OCI-LY3 (cell line): ENCODE measurements at regions not wholly inside any gene's neighbourhood (a gene's known extent, or its start where the extent isn't known, plus 50 kb on each side); places are given as distances from the start of the nearest gene placed in this dataset.

ENCODE experiments used
- H2AFZ ChIP-seq: fragments of 200-600, 300-600 bp; shearing (Covaris generic); 2 replicates; pipeline ENCODE4 v1.6.0; 2014; ENCODE audit warnings: antibody characterized with exemption, low read depth, low read length
- H3K27ac ChIP-seq: fragments of 200-600, 300-600 bp; sonication (generic); 2 replicates; pipeline ENCODE4 v1.5.1; 2014; ENCODE audit warnings: mild to moderate bottlenecking, low read length, moderate library complexity, mixed read lengths
- H3K27me3 ChIP-seq: fragments of 200-600, 300-600 bp; sonication (generic); 2 replicates; pipeline ENCODE4 v1.6.1; 2014; ENCODE audit warnings: low read depth, low read length, mixed read lengths
- H3K36me3 ChIP-seq: fragments of 200-600, 300-600 bp; sonication (generic); replicated peaks from 2 replicates; pipeline ENCODE3; 2014; ENCODE audit warnings: low read depth, low read length, mixed read lengths
- H3K4me1 ChIP-seq: fragments of 300-600, 200-600 bp; sonication (generic); 2 replicates; pipeline ENCODE4 v1.6.1; 2014; ENCODE audit warnings: low read length, mixed read lengths
- H3K4me2 ChIP-seq: fragments of 200-600, 300-600 bp; sonication (generic); 2 replicates; pipeline ENCODE4 v1.6.1; 2014; ENCODE audit warnings: low read length, mixed read lengths
- H3K4me3 ChIP-seq: fragments of 300-600, 200-600 bp; sonication (generic); 2 replicates; pipeline ENCODE4 v1.5.1; 2014; ENCODE audit warnings: antibody characterized with exemption, mild to moderate bottlenecking, low read length, moderate library complexity
- H3K79me2 ChIP-seq: fragments of 300-600, 200-600 bp; shearing (Covaris generic); 2 replicates; pipeline ENCODE4 v1.6.1; 2014; ENCODE audit warnings: mild to moderate bottlenecking, low read length, mixed read lengths
- H3K9ac ChIP-seq: fragments of 300-600, 200-600 bp; shearing (Covaris generic); 2 replicates; pipeline ENCODE4 v1.6.0; 2014; ENCODE audit warnings: mild to moderate bottlenecking, low read length, moderate library complexity
- H3K9me3 ChIP-seq: fragments of 200-600, 300-600 bp; shearing (Covaris generic); 2 replicates; pipeline ENCODE4 v1.6.1; 2014; ENCODE audit warnings: low read length, mixed read lengths; ENCODE audit not compliant: insufficient read depth
- H4K20me1 ChIP-seq: fragments of 200-600, 300-600 bp; sonication (generic); 2 replicates; pipeline ENCODE4 v1.6.1; 2016; ENCODE audit warnings: low read length, mixed read lengths; ENCODE audit not compliant: insufficient read depth
- EZH2phosphoT487 ChIP-seq: fragments of 200-600 bp; shearing (Covaris generic); IDR thresholded peaks from 2 replicates; pipeline ENCODE4 v1.6.1; 2018; ENCODE audit warnings: antibody characterized with exemption, mixed run types, low read depth
- TF ChIP-seq, protein P1 (sequence below): fragments of 200-600, 300-600 bp; sonication (generic); IDR thresholded peaks from 2 replicates; pipeline ENCODE4 v1.5.1; 2014; ENCODE audit warnings: antibody characterized with exemption, low read length, low read depth

DNA sequence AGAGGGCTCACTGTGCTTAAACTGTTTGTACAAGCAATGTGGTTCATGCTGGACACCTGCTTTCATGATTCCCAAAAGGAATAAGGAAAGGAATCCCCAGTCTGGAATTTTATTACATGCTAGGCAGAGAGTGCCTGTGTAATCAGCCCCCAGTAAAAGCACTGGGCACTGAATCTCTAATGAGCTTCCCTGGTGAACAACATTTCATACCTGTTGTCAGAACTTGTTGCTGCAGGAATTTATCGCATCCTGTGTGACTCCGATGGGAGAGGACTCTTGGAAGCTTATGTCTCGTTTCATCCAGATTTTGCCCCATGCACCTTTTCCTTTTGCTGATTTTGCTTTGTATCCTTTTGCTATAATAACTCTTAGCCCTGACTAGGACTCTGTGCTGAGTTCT lies 190.2 kb upstream of the HMGA2 start:
- H3K4me2 ChIP-seq: no peak overlapping the region
- no peaks in the 10 kb centered on the region for H3K4me1 ChIP-seq
- H3K9ac ChIP-seq: no peak overlapping the region
- H3K4me3 ChIP-seq: no peak overlapping the region
- TF ChIP-seq, protein P1, sequence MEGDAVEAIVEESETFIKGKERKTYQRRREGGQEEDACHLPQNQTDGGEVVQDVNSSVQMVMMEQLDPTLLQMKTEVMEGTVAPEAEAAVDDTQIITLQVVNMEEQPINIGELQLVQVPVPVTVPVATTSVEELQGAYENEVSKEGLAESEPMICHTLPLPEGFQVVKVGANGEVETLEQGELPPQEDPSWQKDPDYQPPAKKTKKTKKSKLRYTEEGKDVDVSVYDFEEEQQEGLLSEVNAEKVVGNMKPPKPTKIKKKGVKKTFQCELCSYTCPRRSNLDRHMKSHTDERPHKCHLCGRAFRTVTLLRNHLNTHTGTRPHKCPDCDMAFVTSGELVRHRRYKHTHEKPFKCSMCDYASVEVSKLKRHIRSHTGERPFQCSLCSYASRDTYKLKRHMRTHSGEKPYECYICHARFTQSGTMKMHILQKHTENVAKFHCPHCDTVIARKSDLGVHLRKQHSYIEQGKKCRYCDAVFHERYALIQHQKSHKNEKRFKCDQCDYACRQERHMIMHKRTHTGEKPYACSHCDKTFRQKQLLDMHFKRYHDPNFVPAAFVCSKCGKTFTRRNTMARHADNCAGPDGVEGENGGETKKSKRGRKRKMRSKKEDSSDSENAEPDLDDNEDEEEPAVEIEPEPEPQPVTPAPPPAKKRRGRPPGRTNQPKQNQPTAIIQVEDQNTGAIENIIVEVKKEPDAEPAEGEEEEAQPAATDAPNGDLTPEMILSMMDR: no peak
- TF ChIP-seq EZH2phosphoT487: no peak
- no peaks in the 10 kb centered on the region for H3K9me3 ChIP-seq
- no peaks in the 10 kb centered on the region for H3K79me2 ChIP-seq
- H4K20me1 ChIP-seq: no peaks in the 10 kb centered on the region
- no peak overlapping the region for H2AFZ ChIP-seq
- H3K27me3 ChIP-seq: peaks cover 11% of the 10 kb centered on the region; the same call in 1 of the 2 replicates
- H3K27ac ChIP-seq: no peak overlapping the region
- no peaks in the 10 kb centered on the region for H3K36me3 ChIP-seq

GRCh38 chr12:65634626-65635331 lies 189.5 kb upstream of the HMGA2 start:
- no peak overlapping the region for H2AFZ ChIP-seq
- no peak overlapping the region for H3K4me2 ChIP-seq
- H3K4me1 ChIP-seq: no peaks in the 10 kb centered on the region
- no peaks in the 10 kb centered on the region for H3K9me3 ChIP-seq
- no peaks in the 10 kb centered on the region for H3K79me2 ChIP-seq
- H3K4me3 ChIP-seq: no peak overlapping the region
- H3K27ac ChIP-seq: no peak overlapping the region
- no peaks in the 10 kb centered on the region for H3K36me3 ChIP-seq
- no peak for TF ChIP-seq EZH2phosphoT487
- TF ChIP-seq, protein P1: no peak
- peaks cover 7% of the 10 kb centered on the region; the same call in 1 of the 2 replicates for H3K27me3 ChIP-seq
- no peaks in the 10 kb centered on the region for H4K20me1 ChIP-seq
- no peak overlapping the region for H3K9ac ChIP-seq

DNA sequence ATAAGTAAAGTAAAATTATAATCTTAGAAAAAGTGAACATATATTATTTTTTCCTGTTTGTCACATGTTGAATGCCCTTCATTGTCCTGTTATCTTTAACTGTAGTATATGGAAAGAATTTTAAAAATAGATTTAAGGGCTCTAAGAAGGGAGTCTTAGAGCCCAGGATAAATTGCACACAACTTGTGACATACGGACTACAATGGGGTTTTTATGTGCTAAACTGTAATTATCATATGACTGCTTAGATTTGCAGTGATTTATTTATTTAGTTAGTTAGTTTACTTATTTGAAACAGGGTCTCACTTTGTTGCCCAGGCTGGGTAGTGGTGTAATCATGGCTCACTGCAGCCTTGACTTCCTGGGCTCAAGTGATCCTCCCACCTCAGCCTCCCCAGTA lies 187.8 kb upstream of the HMGA2 start:
- Histone ChIP-seq H3K79me2 (no peaks in the 10 kb centered on the region), H3K9ac (no peak overlapping the region), H3K27me3 (peaks cover 10% of the 10 kb centered on the region; the same call in 1 of the 2 replicates), H3K36me3 (no peaks in the 10 kb centered on the region), H3K27ac (no peak overlapping the region), H3K9me3 (no peaks in the 10 kb centered on the region), H3K4me2 (no peak overlapping the region), H4K20me1 (no peaks in the 10 kb centered on the region), H3K4me1 (no peaks in the 10 kb centered on the region), H3K4me3 (no peak overlapping the region), H2AFZ (no peak overlapping the region)
- TF ChIP-seq, protein P1: no peak
- no peak for TF ChIP-seq EZH2phosphoT487

GRCh38 chr12:65637150-65637549 lies 187.1 kb upstream of the HMGA2 start:
- H4K20me1 ChIP-seq: no peaks in the 10 kb centered on the region

More at GRCh38 chr12:65637150-65637549, 187.1 kb upstream of the HMGA2 start:
- H3K4me1 ChIP-seq: no peaks in the 10 kb centered on the region
- H3K9ac ChIP-seq: no peak overlapping the region
- no peak overlapping the region for H3K4me3 ChIP-seq
- H3K9me3 ChIP-seq: no peaks in the 10 kb centered on the region
- TF ChIP-seq, protein P1: no peak
- TF ChIP-seq EZH2phosphoT487: no peak
- H3K27ac ChIP-seq: no peak overlapping the region
- H3K36me3 ChIP-seq: no peaks in the 10 kb centered on the region
- peaks cover 12% of the 10 kb centered on the region; the same call in 1 of the 2 replicates for H3K27me3 ChIP-seq
- no peaks in the 10 kb centered on the region for H3K79me2 ChIP-seq
- no peak overlapping the region for H2AFZ ChIP-seq
- H3K4me2 ChIP-seq: no peak overlapping the region
